Tibial artery (tissue), 4 donors: ENCODE measurements at regions not wholly inside any gene's neighbourhood (a gene's known extent, or its start where the extent isn't known, plus 50 kb on each side); places are given as distances from the start of the nearest gene placed in this dataset.

ENCODE experiments used
- DNase-seq, 2 donors: peaks; one replicate each; pipeline ENCODE4 v3.0.0-alpha.2; 2019
- H3K27ac ChIP-seq, 2 donors: fragments of 200-600 bp; sonication (generic) in 1 of 2; 1 replicate in 1 of 2; 2 replicates in 1 of 2; pipeline ENCODE4 v1.5.1; 2018 to 2019; ENCODE audit warnings: mild to moderate bottlenecking in 1 of 2
- H3K27me3 ChIP-seq, 2 donors: fragments of 200-600 bp; sonication (generic) in 1 of 2; one replicate each; pipeline versions ENCODE4 v1.5.1 to v1.6.0; 2016 to 2019
- H3K36me3 ChIP-seq, 3 donors: fragments of 200-600 bp; sonication (generic) in 2 of 3; one replicate each; pipeline ENCODE4 v1.5.1; 2016 to 2019; ENCODE audit warnings: mild to moderate bottlenecking in 2 of 3
- H3K4me1 ChIP-seq, 4 donors: fragments of 200-600 bp; sonication (generic) in 2 of 4; 1 replicate in 3 of 4; 2 replicates in 1 of 4; pipeline ENCODE4 v1.5.1; 2016 to 2019
- H3K4me3 ChIP-seq, 2 donors: fragments of 200-600 bp; sonication (generic) in 1 of 2; 1 replicate in 1 of 2; 2 replicates in 1 of 2; pipeline ENCODE4 v1.5.1; 2018 to 2019; ENCODE audit warnings: mild to moderate bottlenecking in 2 of 2
- H3K9me3 ChIP-seq, 3 donors: fragments of 200-600 bp; sonication (generic) in 1 of 3; one replicate each; pipeline ENCODE4 v1.5.1; 2016 to 2019
- intact Hi-C: fragments of 100-400 bp; cut with DNase I; formaldehyde crosslinking; loops from one replicate; pipeline ENCODE4 v1.15.0; 2023; ENCODE audit warnings: low total_unique reads
- TF ChIP-seq, protein P1 (sequence below), 2 experiments: fragments of 200-600 bp in 1 of 2; fragments of 450-650 bp in 1 of 2; IDR thresholded peaks; one replicate each; pipeline ENCODE4 v1.5.1; 2017 to 2019; ENCODE audit warnings: antibody characterized with exemption in 2 of 2, mild to moderate bottlenecking in 1 of 2, moderate library complexity in 1 of 2

GRCh38 chr4:35793766-35794165 is 450.5 kb downstream of the ARAP2 start:
- Histone ChIP-seq H3K27me3 (no peaks in the 10 kb centered on the region), H3K4me1 (no peaks in the 10 kb centered on the region), H3K27ac (no peak overlapping the region), H3K9me3 (peaks cover 0 to 7% (median 3%) of the 10 kb centered on the region in 3 donors), H3K36me3 (no peaks in the 10 kb centered on the region), H3K4me3 (no peak overlapping the region)
- intact Hi-C loops = no loop called here
- TF ChIP-seq, protein P1, sequence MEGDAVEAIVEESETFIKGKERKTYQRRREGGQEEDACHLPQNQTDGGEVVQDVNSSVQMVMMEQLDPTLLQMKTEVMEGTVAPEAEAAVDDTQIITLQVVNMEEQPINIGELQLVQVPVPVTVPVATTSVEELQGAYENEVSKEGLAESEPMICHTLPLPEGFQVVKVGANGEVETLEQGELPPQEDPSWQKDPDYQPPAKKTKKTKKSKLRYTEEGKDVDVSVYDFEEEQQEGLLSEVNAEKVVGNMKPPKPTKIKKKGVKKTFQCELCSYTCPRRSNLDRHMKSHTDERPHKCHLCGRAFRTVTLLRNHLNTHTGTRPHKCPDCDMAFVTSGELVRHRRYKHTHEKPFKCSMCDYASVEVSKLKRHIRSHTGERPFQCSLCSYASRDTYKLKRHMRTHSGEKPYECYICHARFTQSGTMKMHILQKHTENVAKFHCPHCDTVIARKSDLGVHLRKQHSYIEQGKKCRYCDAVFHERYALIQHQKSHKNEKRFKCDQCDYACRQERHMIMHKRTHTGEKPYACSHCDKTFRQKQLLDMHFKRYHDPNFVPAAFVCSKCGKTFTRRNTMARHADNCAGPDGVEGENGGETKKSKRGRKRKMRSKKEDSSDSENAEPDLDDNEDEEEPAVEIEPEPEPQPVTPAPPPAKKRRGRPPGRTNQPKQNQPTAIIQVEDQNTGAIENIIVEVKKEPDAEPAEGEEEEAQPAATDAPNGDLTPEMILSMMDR (IDR thresholded peaks at IDR 0.05) = no peak
- no peak for DNase-seq

DNA sequence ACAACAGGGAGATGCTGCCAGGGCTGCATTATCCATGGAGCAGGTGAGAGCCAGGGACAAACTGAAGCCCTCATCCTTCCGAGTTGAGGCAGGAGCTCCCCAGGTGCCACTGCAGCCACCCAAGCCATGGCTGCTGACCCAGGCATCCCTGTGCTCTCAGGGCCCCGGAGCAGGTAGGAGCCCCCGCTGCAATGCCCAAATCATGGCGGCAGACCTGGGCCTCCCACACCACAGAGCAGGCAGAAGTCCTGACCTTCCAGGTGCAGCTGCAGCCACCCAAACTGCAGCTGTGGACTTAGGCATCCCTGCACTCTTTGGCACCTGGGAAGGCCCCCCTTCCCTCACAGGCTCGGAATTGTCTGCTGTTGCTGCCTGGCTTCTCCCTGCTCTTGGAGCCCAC is 443.6 kb downstream of the ARAP2 start:
- TF ChIP-seq, protein P1 (IDR thresholded peaks at IDR 0.05) = no peak
- no peak for DNase-seq
- H3K27ac ChIP-seq = no peak overlapping the region

DNA sequence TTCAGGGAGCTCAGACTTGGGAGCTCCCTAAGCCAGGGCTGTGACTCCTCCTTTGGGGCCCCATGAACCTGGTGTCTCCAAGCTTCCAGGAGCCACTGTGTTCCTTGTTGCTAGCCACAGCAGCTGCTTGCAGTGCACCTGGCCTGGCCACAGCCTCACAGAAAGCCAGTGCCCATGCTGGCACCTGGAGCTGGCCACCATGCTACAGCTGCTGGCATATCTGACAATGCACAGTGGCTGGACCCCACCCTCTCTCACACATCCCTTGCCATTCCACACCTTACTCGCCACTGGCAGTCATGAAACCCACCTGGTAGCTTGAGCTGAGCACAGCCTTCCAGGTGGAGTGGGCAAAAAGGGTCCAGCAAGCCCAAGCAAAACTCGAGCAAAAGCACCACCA is 441.7 kb downstream of the ARAP2 start:
- no peaks in the 10 kb centered on the region for H3K27me3 ChIP-seq
- DNase-seq = no peak
- TF ChIP-seq, protein P1 (IDR thresholded peaks at IDR 0.05) = no peak
- H3K27ac ChIP-seq = no peak overlapping the region
- no peaks in the 10 kb centered on the region for H3K36me3 ChIP-seq
- intact Hi-C loops = no loop called here
- no peaks in the 10 kb centered on the region for H3K4me1 ChIP-seq
- H3K4me3 ChIP-seq = no peak overlapping the region
- no peaks in the 10 kb centered on the region for H3K9me3 ChIP-seq

More for the DNA sequence above, 443.6 kb downstream of the ARAP2 start:
- H3K36me3 ChIP-seq = no peaks in the 10 kb centered on the region
- no peaks in the 10 kb centered on the region for H3K4me1 ChIP-seq
- H3K9me3 ChIP-seq = peaks cover 0 to 7% (median 3%) of the 10 kb centered on the region in 3 donors
- no peak overlapping the region for H3K4me3 ChIP-seq
- no peaks in the 10 kb centered on the region for H3K27me3 ChIP-seq
- intact Hi-C loops = no loop called here

DNA sequence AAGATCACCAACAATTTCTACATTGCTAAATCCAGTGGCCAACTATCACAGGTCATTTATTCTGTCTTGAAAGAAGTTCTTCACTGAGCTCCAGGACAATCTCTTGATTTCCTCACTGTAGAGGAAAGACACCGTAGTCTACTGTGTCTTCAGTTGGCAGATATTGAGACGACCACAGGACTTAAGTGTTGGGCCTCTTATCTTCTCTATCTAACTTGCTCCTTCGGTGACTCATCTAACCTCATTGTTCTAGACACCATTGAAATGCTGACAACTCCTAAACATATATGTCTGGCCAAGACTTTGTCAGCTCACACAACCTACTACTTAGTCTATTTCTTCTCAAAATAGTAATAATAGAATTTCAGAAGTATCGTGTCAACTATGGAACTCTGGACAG is 425.8 kb downstream of the ARAP2 start:
- intact Hi-C loops = no loop called here
- H3K27ac ChIP-seq = no peak overlapping the region

GRCh38 chr4:35820003-35820402 is 424.3 kb downstream of the ARAP2 start:
- no peak overlapping the region for H3K27ac ChIP-seq
- no peak for DNase-seq
- H3K4me3 ChIP-seq = no peak overlapping the region
- TF ChIP-seq, protein P1 (IDR thresholded peaks at IDR 0.05) = no peak
- H3K4me1 ChIP-seq = no peaks in the 10 kb centered on the region
- intact Hi-C loops = no loop called here
- H3K36me3 ChIP-seq = no peaks in the 10 kb centered on the region
- no peaks in the 10 kb centered on the region for H3K9me3 ChIP-seq
- H3K27me3 ChIP-seq = no peaks in the 10 kb centered on the region

More for the DNA sequence above, 425.8 kb downstream of the ARAP2 start:
- H3K4me3 ChIP-seq = no peak overlapping the region
- no peaks in the 10 kb centered on the region for H3K27me3 ChIP-seq
- H3K4me1 ChIP-seq = no peaks in the 10 kb centered on the region
- no peaks in the 10 kb centered on the region for H3K9me3 ChIP-seq
- DNase-seq = no peak
- no peaks in the 10 kb centered on the region for H3K36me3 ChIP-seq
- TF ChIP-seq, protein P1 (IDR thresholded peaks at IDR 0.05) = no peak

GRCh38 chr4:35824231-35824630 is 420.1 kb downstream of the ARAP2 start:
- TF ChIP-seq, protein P1 (IDR thresholded peaks at IDR 0.05) = no peak
- Histone ChIP-seq H3K27ac (no peak overlapping the region), H3K27me3 (no peaks in the 10 kb centered on the region), H3K4me1 (no peaks in the 10 kb centered on the region), H3K9me3 (no peaks in the 10 kb centered on the region), H3K4me3 (no peak overlapping the region), H3K36me3 (no peaks in the 10 kb centered on the region)
- DNase-seq = no peak
- intact Hi-C loops = no loop called here
